ENCODE measurements at regions not wholly inside any gene's neighbourhood (a gene's known extent, or its start where the extent isn't known, plus 50 kb on each side); places are given as distances from the start of the nearest gene placed in this dataset.

DNA sequence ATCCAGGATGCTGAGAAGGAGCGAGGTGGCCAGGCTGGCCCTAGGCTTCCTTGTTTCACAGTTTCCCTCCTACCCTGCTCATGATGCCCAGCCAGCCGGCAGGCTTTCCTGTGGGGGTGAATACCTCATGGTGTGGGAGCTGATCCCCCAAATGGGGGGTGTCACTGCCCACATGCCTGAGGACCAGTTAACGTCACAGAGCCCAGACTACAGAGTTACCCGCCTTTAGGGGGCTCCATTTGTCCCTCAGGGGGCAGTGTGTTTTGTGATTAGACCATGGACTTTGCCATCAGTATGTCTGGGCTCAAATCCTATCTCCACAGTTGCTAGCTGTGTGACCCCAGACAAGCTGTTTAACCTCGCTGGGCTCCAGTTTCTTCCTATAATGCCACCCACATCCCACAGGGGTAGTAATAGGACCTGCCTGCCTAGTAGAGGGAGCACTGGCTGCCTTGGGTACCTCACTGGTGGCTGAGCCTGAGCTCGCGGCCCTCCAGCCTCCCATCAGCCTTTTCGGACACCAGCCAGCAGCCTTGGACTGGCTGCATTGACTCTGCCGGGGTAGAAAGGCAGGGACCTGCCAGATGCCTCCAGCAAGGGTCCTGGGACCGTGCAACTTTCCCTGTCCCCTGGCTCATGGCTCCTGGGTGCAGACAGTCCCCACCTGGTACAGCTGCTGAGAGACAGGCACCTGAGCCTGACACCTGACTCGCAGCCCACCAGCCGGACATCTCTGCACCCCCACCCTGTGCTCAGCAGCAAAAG lies 87.5 kb upstream of the GSE1 start (continued):
- TF ChIP-seq, protein P1, sequence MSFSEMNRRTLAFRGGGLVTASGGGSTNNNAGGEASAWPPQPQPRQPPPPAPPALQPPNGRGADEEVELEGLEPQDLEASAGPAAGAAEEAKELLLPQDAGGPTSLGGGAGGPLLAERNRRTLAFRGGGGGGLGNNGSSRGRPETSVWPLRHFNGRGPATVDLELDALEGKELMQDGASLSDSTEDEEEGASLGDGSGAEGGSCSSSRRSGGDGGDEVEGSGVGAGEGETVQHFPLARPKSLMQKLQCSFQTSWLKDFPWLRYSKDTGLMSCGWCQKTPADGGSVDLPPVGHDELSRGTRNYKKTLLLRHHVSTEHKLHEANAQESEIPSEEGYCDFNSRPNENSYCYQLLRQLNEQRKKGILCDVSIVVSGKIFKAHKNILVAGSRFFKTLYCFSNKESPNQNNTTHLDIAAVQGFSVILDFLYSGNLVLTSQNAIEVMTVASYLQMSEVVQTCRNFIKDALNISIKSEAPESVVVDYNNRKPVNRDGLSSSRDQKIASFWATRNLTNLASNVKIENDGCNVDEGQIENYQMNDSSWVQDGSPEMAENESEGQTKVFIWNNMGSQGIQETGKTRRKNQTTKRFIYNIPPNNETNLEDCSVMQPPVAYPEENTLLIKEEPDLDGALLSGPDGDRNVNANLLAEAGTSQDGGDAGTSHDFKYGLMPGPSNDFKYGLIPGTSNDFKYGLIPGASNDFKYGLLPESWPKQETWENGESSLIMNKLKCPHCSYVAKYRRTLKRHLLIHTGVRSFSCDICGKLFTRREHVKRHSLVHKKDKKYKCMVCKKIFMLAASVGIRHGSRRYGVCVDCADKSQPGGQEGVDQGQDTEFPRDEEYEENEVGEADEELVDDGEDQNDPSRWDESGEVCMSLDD (CRISPR knock-in tag; IDR thresholded peaks at IDR 0.05; ENCODE audit: borderline replicate concordance): no peak
- TF ChIP-seq CBX2 (IDR thresholded peaks at IDR 0.05; ENCODE audit: low read depth, low read length): no peak
- TF ChIP-seq CBX2 (CRISPR knock-in tag; IDR thresholded peaks at IDR 0.05; ENCODE audit: low read depth): no peak
- no peak for TF ChIP-seq ZKSCAN8 (CRISPR knock-in tag; IDR thresholded peaks at IDR 0.05; ENCODE audit: borderline replicate concordance)
- TF ChIP-seq, protein P2, sequence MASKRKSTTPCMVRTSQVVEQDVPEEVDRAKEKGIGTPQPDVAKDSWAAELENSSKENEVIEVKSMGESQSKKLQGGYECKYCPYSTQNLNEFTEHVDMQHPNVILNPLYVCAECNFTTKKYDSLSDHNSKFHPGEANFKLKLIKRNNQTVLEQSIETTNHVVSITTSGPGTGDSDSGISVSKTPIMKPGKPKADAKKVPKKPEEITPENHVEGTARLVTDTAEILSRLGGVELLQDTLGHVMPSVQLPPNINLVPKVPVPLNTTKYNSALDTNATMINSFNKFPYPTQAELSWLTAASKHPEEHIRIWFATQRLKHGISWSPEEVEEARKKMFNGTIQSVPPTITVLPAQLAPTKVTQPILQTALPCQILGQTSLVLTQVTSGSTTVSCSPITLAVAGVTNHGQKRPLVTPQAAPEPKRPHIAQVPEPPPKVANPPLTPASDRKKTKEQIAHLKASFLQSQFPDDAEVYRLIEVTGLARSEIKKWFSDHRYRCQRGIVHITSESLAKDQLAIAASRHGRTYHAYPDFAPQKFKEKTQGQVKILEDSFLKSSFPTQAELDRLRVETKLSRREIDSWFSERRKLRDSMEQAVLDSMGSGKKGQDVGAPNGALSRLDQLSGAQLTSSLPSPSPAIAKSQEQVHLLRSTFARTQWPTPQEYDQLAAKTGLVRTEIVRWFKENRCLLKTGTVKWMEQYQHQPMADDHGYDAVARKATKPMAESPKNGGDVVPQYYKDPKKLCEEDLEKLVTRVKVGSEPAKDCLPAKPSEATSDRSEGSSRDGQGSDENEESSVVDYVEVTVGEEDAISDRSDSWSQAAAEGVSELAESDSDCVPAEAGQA (IDR thresholded peaks at IDR 0.05; ENCODE audit: low read depth): 0 out of 2 replicates have a peak, but pooled peaks have one; percentile 20
- TF ChIP-seq, protein P2 (CRISPR knock-in tag; IDR thresholded peaks at IDR 0.05; ENCODE audit: borderline replicate concordance): no peak
- TF ChIP-seq IKZF1 (IDR thresholded peaks at IDR 0.05): no peak
- TF ChIP-seq, protein P3, sequence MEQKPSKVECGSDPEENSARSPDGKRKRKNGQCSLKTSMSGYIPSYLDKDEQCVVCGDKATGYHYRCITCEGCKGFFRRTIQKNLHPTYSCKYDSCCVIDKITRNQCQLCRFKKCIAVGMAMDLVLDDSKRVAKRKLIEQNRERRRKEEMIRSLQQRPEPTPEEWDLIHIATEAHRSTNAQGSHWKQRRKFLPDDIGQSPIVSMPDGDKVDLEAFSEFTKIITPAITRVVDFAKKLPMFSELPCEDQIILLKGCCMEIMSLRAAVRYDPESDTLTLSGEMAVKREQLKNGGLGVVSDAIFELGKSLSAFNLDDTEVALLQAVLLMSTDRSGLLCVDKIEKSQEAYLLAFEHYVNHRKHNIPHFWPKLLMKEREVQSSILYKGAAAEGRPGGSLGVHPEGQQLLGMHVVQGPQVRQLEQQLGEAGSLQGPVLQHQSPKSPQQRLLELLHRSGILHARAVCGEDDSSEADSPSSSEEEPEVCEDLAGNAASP (CRISPR knock-in tag; IDR thresholded peaks at IDR 0.05; ENCODE audit: borderline replicate concordance): no peak
- TF ChIP-seq SMAD9 (CRISPR knock-in tag; IDR thresholded peaks at IDR 0.05): no peak
- peak; percentile 21; the same call in 1 of the 2 replicates for TF ChIP-seq ZNF30 (CRISPR knock-in tag; IDR thresholded peaks at IDR 0.05)
- peak; percentile 23; the same call in 1 of the 2 replicates for TF ChIP-seq ZNF234 (CRISPR knock-in tag; conservative IDR thresholded peaks at IDR 0.05)
- TF ChIP-seq ZSCAN22 (CRISPR knock-in tag; IDR thresholded peaks at IDR 0.05): no peak
- TF ChIP-seq RXRB (CRISPR knock-in tag; IDR thresholded peaks at IDR 0.05; ENCODE audit: borderline replicate concordance): no peak
- no peak for TF ChIP-seq SATB2 (CRISPR knock-in tag; IDR thresholded peaks at IDR 0.05)
- 0 out of 2 replicates have a peak, but pooled peaks have one; percentile 28 for TF ChIP-seq ZNF724P (CRISPR knock-in tag; IDR thresholded peaks at IDR 0.05; ENCODE audit: borderline replicate concordance)
